GM12892 (cell line): ENCODE measurements at regions not wholly inside any gene's neighbourhood (a gene's known extent, or its start where the extent isn't known, plus 50 kb on each side); places are given as distances from the start of the nearest gene placed in this dataset.

ENCODE experiments used
- POLR2A ChIP-seq: IDR thresholded peaks from 2 replicates; pipeline ENCODE4 v1.6.1; 2011; ENCODE audit warnings: low read depth, low read length, control low read depth
- POLR2AphosphoS5 ChIP-seq: IDR thresholded peaks from 2 replicates; pipeline ENCODE4 v1.6.1; 2011; ENCODE audit warnings: low read depth, low read length, control low read depth

DNA sequence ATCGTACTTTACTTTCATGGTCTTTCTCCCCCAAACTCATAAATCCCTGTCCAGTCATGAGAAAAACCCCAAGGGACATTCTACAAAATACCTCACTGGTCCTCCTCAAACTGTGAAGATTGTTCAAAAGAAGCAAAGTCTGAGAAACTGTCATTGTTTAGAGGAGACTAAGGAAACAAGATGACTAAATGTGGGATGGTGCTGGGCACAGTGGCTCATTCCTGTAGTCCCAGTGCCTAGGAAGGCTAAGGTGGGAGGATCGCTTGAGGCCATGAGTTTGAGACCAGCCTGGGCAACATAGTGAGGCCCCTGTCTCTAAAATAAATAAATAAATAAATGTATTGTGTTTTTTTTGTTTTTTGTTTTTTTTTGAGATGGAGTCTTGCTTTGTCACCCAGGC is 74.2 kb upstream of the SCAF11 start:
- no peak for TF ChIP-seq POLR2AphosphoS5
- no peak for TF ChIP-seq POLR2A
